Transverse colon (tissue), 4 donors: ENCODE measurements at regions not wholly inside any gene's neighbourhood (a gene's known extent, or its start where the extent isn't known, plus 50 kb on each side); places are given as distances from the start of the nearest gene placed in this dataset.

Experiments used
- DNase-seq: peaks from one replicate; pipeline ENCODE4 v3.0.0-alpha.2; 2019
- H3K27ac ChIP-seq, 4 donors: fragments of 200-600 bp; sonication (generic); 2 replicates each; pipeline ENCODE4 v1.5.1; 2016 to 2018; ENCODE audit warnings: inconsistent platforms in 4 of 4
- H3K27me3 ChIP-seq: fragments of 200-600 bp; sonication (generic); 2 replicates; pipeline ENCODE4 v1.5.1; 2017; ENCODE audit warnings: inconsistent platforms
- H3K36me3 ChIP-seq, 4 donors: fragments of 200-600 bp; sonication (generic); 2 replicates each; pipeline ENCODE4 v1.5.1; 2017 to 2019; ENCODE audit warnings: inconsistent platforms in 4 of 4
- H3K4me1 ChIP-seq, 4 donors: fragments of 200-600 bp; sonication (generic); 2 replicates each; pipeline ENCODE4 v1.5.1; 2017 to 2020; ENCODE audit warnings: inconsistent platforms in 4 of 4
- H3K4me3 ChIP-seq, 4 donors: fragments of 200-600 bp; sonication (generic); 1 replicate in 1 of 4; 2 replicates in 3 of 4; pipeline versions ENCODE4 v1.5.1 to v1.6.1; 2017 to 2019; ENCODE audit warnings: inconsistent platforms in 4 of 4
- H3K9me3 ChIP-seq, 2 donors: fragments of 200-600 bp; sonication (generic); 2 replicates each; pipeline ENCODE4 v1.5.1; 2017 to 2019; ENCODE audit warnings: inconsistent platforms in 2 of 2
- EP300 ChIP-seq: sonication (generic); formaldehyde crosslinking; IDR thresholded peaks from one replicate; pipeline ENCODE4 v1.6.1; 2017; ENCODE audit warnings: antibody characterized with exemption, low read depth
- POLR2A ChIP-seq: fragments of 450-650 bp; IDR thresholded peaks from one replicate; pipeline ENCODE4 v1.6.1; 2016; ENCODE audit warnings: antibody characterized with exemption, mild to moderate bottlenecking, moderate library complexity
- POLR2AphosphoS5 ChIP-seq, 3 donors: sonication (generic); formaldehyde crosslinking; IDR thresholded peaks; one replicate each; pipeline ENCODE4 v1.6.1; 2016; ENCODE audit warnings: antibody characterized with exemption in 3 of 3
- WGBS, 2 donors: methylation state at CpG; one replicate each; pipeline ENCODE4 v1.1.5; 2018; ENCODE audit warnings: low coverage in 1 of 2; 5-methylcytosine and 5-hydroxymethylcytosine counted together
- in situ Hi-C, 4 donors: fragments of 200-750 bp; cut with MboI; loops; one replicate each; pipeline versions ENCODE4 v1.15.0 to v1.15.1; 2017; ENCODE audit warnings: low sequenced_read_pairs in 3 of 4, low pct_ligation_motif_present in 1 of 4, low pct_unique_long_range_greater_than_20kb in 1 of 4
- intact Hi-C: fragments of 100-400 bp; cut with DNase I; formaldehyde crosslinking; loops from one replicate; pipeline ENCODE4 v1.15.1; 2023; ENCODE audit warnings: low total_unique reads
- TF ChIP-seq, protein P1 (sequence below), 5 experiments: fragments of 200-600 bp in 3 of 5; fragments of 450-650 bp in 2 of 5; sonication (generic) in 3 of 5; IDR thresholded peaks; 1 replicate in 2 of 5; 2 replicates in 3 of 5; pipeline ENCODE4 v1.5.1; 2016 to 2017; ENCODE audit warnings: antibody characterized with exemption in 5 of 5, inconsistent platforms in 3 of 5, mild to moderate bottlenecking in 2 of 5, moderate library complexity in 1 of 5

GRCh38 chr1:79295967-79296366, 289.4 kb upstream of the ADGRL4 start:
- H3K36me3 ChIP-seq = no peaks in the 10 kb centered on the region
- no peaks in the 10 kb centered on the region for H3K9me3 ChIP-seq
- no peak for DNase-seq
- H3K27ac ChIP-seq = no peak overlapping the region
- no peak for TF ChIP-seq POLR2A
- TF ChIP-seq POLR2AphosphoS5 (IDR thresholded peaks at IDR 0.05) = no peak
- no peaks in the 10 kb centered on the region for H3K4me1 ChIP-seq
- H3K27me3 ChIP-seq = no peaks in the 10 kb centered on the region
- in situ Hi-C loops = no loop called here
- H3K4me3 ChIP-seq = no peak overlapping the region
- intact Hi-C loops = no loop called here
- WGBS, 2 donors = 65 to 79% methylated on average over 3 of the region's 3 CpGs

- Histone ChIP-seq H3K4me1 (no peaks in the 10 kb centered on the region), H3K9me3 (no peaks in the 10 kb centered on the region), H3K4me3 (no peak overlapping the region), H3K27ac (no peak overlapping the region), H3K36me3 (no peaks in the 10 kb centered on the region), H3K27me3 (no peaks in the 10 kb centered on the region)
- intact Hi-C loops = no loop called here
- no peak for DNase-seq
- 75 to 84% methylated on average over 1 of the region's 1 CpG for WGBS, 2 donors
- in situ Hi-C loops = no loop called here
- TF ChIP-seq, protein P1, sequence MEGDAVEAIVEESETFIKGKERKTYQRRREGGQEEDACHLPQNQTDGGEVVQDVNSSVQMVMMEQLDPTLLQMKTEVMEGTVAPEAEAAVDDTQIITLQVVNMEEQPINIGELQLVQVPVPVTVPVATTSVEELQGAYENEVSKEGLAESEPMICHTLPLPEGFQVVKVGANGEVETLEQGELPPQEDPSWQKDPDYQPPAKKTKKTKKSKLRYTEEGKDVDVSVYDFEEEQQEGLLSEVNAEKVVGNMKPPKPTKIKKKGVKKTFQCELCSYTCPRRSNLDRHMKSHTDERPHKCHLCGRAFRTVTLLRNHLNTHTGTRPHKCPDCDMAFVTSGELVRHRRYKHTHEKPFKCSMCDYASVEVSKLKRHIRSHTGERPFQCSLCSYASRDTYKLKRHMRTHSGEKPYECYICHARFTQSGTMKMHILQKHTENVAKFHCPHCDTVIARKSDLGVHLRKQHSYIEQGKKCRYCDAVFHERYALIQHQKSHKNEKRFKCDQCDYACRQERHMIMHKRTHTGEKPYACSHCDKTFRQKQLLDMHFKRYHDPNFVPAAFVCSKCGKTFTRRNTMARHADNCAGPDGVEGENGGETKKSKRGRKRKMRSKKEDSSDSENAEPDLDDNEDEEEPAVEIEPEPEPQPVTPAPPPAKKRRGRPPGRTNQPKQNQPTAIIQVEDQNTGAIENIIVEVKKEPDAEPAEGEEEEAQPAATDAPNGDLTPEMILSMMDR (IDR thresholded peaks at IDR 0.05) = no peak
- TF ChIP-seq POLR2A = no peak
- no peak for TF ChIP-seq POLR2AphosphoS5 (IDR thresholded peaks at IDR 0.05)
- TF ChIP-seq EP300 = no peak
Measured at GRCh38 chr1:79293611-79294010, 287.1 kb upstream of the ADGRL4 start.

- intact Hi-C loops (no loop called here), in situ Hi-C loops (no loop called here)
- Histone ChIP-seq H3K36me3 (no peaks in the 10 kb centered on the region), H3K9me3 (no peaks in the 10 kb centered on the region), H3K27me3 (no peaks in the 10 kb centered on the region), H3K4me1 (no peaks in the 10 kb centered on the region), H3K27ac (no peak overlapping the region), H3K4me3 (no peak overlapping the region)
- DNase-seq = no peak
- WGBS, 2 donors = 69 to 73% methylated on average over 7 of the region's 7 CpGs
- TF ChIP-seq POLR2AphosphoS5 (IDR thresholded peaks at IDR 0.05) (no peak), POLR2A (no peak), EP300 (no peak)
- TF ChIP-seq, protein P1 (IDR thresholded peaks at IDR 0.05) = no peak
Measured at GRCh38 chr1:79290927-79291474, 284.5 kb upstream of the ADGRL4 start.

DNA sequence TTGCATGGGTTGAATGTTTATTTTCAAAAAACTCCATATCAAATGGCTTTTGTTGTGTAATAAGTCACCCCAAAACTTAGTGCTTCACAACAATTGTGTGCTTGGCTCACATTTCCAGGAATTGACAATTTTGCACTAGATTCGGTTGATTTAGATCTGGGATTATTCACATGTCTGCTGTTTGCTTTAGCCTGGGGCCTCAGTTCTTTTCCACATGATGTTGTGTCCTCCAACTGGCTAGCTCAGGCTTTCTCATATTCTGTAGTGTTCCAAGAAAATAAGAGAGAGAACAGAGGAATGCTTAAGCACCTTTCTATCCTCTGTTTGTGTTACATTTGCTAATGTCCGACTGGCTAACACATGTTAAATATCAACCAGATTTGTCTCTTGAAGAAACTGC, 281.5 kb upstream of the ADGRL4 start:
- Histone ChIP-seq H3K4me3 (no peak overlapping the region), H3K4me1 (no peaks in the 10 kb centered on the region), H3K27ac (no peak overlapping the region), H3K36me3 (no peaks in the 10 kb centered on the region), H3K27me3 (no peaks in the 10 kb centered on the region), H3K9me3 (no peaks in the 10 kb centered on the region)
- in situ Hi-C loops (no loop called here), intact Hi-C loops (no loop called here)
- DNase-seq = no peak
- WGBS, 2 donors = 55 to 72% methylated on average over 2 of the region's 2 CpGs
- TF ChIP-seq, protein P1 (IDR thresholded peaks at IDR 0.05) = no peak
- TF ChIP-seq EP300 (no peak), POLR2AphosphoS5 (IDR thresholded peaks at IDR 0.05) (no peak), POLR2A (no peak)

DNA sequence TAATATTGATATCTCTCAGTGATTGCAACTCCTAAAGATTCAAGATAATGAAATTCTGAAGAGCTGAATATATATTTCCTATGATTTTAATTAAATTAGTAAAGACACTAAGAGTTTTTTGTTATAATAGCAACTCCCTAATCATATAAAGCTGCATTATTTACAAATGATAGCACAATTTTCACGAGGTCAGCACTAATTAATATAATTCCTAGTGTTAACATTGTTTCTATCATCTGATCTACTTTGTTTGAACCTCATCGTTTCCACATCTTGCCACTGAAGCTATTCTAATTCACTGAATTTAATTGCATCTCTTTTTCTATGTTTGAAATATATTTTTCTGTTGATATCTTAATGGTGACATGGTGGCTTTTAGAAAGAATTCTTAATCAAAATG, 279.1 kb upstream of the ADGRL4 start:
- no peaks in the 10 kb centered on the region for H3K9me3 ChIP-seq
- 58 to 65% methylated on average over 2 of the region's 2 CpGs for WGBS, 2 donors
- DNase-seq = no peak
- TF ChIP-seq, protein P1 (IDR thresholded peaks at IDR 0.05) = no peak
- TF ChIP-seq POLR2AphosphoS5 (IDR thresholded peaks at IDR 0.05) = no peak
- TF ChIP-seq EP300 = no peak
- H3K27ac ChIP-seq = no peak overlapping the region
- no peaks in the 10 kb centered on the region for H3K27me3 ChIP-seq
- H3K4me3 ChIP-seq = no peak overlapping the region
- intact Hi-C loops (no loop called here), in situ Hi-C loops (no loop called here)
- no peaks in the 10 kb centered on the region for H3K4me1 ChIP-seq
- no peaks in the 10 kb centered on the region for H3K36me3 ChIP-seq
